ENCODE measurements at regions not wholly inside any gene's neighbourhood (a gene's known extent, or its start where the extent isn't known, plus 50 kb on each side); places are given as distances from the start of the nearest gene placed in this dataset.

GRCh38 chr18:22045221-22045918 is 124.0 kb upstream of the GATA6 start:
- TF ChIP-seq CEBPZ (IDR thresholded peaks at IDR 0.05; ENCODE audit: low read depth, low read length) (no peak), NR2F1 (conservative IDR thresholded peaks at IDR 0.05) (no peak), RCOR1 (conservative IDR thresholded peaks at IDR 0.05; ENCODE audit: low read depth, low read length) (no peak), YY1 (IDR thresholded peaks at IDR 0.05; ENCODE audit: low read depth, low read length) (no peak), BHLHE40 (IDR thresholded peaks at IDR 0.05; ENCODE audit: borderline replicate concordance in 1 of 2, low read depth in 2 of 2, low read length in 1 of 2) (no peak), TCF12 (IDR thresholded peaks at IDR 0.05; ENCODE audit: low read depth, low read length) (no peak), NFIC (IDR thresholded peaks at IDR 0.05; ENCODE audit: low read depth, low read length) (no peak), RFX5 (IDR thresholded peaks at IDR 0.05; ENCODE audit: low read depth, low read length) (no peak)
- TF ChIP-seq, protein P1, sequence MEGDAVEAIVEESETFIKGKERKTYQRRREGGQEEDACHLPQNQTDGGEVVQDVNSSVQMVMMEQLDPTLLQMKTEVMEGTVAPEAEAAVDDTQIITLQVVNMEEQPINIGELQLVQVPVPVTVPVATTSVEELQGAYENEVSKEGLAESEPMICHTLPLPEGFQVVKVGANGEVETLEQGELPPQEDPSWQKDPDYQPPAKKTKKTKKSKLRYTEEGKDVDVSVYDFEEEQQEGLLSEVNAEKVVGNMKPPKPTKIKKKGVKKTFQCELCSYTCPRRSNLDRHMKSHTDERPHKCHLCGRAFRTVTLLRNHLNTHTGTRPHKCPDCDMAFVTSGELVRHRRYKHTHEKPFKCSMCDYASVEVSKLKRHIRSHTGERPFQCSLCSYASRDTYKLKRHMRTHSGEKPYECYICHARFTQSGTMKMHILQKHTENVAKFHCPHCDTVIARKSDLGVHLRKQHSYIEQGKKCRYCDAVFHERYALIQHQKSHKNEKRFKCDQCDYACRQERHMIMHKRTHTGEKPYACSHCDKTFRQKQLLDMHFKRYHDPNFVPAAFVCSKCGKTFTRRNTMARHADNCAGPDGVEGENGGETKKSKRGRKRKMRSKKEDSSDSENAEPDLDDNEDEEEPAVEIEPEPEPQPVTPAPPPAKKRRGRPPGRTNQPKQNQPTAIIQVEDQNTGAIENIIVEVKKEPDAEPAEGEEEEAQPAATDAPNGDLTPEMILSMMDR (IDR thresholded peaks at IDR 0.05 in 2 of 3, conservative IDR thresholded peaks at IDR 0.05 in 1 of 3; ENCODE audit: control insufficient read depth in 2 of 3, extremely low read depth in 1 of 3, insufficient read depth in 1 of 3, low read depth in 3 of 3, low read length in 3 of 3) = no peak
